ENCODE measurements at regions not wholly inside any gene's neighbourhood (a gene's known extent, or its start where the extent isn't known, plus 50 kb on each side); places are given as distances from the start of the nearest gene placed in this dataset.

GRCh38 chr2:215498431-215498830, 62.6 kb upstream of the FN1 start:
- TF ChIP-seq CTCF (IDR thresholded peaks at IDR 0.05) (no peak), POLR2A (IDR thresholded peaks at IDR 0.05) (no peak)
